ENCODE measurements at regions not wholly inside any gene's neighbourhood (a gene's known extent, or its start where the extent isn't known, plus 50 kb on each side); places are given as distances from the start of the nearest gene placed in this dataset.

DNA sequence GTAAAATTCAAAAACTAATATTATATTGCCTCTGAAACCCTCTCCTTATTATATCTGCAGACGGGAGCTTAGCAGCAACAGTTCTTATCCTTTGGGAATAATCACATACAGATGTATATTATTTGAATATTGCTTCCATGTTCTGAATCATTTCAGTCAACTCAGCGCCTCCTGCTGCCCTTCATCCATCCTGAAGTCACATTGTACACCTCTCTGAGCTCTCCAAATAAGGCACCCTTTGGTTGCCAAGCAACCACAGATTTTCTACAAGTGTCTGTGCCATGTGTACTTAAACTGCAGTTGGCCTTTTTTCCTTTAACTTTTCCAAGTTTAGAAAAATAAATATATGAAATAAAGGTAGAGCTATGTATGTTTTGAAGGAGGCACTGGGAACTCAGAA is 384.3 kb downstream of the LRRIQ3 start:
- no peaks in the 10 kb centered on the region for H3K27me3 ChIP-seq (ENCODE audit: control insufficient read depth, insufficient read depth, low read length, poor library complexity, severe bottlenecking)
- WGBS, 2 experiments = 76 to 86% methylated on average over 1 of the region's 2 CpGs
- H3K36me3 ChIP-seq (ENCODE audit: control insufficient read depth, insufficient read depth, low read length) = no peaks in the 10 kb centered on the region
- no peak overlapping the region for H3K27ac ChIP-seq (ENCODE audit: insufficient read depth, low read depth, low read length, poor library complexity, severe bottlenecking)
- H3K4me1 ChIP-seq (ENCODE audit: control insufficient read depth, insufficient read depth, low read length) = no peaks in the 10 kb centered on the region
- H3K9me3 ChIP-seq (ENCODE audit: control insufficient read depth, low read length) = peaks cover 2% of the 10 kb centered on the region
- H3K4me3 ChIP-seq (ENCODE audit: insufficient read depth, low read depth, low read length) = no peak overlapping the region

DNA sequence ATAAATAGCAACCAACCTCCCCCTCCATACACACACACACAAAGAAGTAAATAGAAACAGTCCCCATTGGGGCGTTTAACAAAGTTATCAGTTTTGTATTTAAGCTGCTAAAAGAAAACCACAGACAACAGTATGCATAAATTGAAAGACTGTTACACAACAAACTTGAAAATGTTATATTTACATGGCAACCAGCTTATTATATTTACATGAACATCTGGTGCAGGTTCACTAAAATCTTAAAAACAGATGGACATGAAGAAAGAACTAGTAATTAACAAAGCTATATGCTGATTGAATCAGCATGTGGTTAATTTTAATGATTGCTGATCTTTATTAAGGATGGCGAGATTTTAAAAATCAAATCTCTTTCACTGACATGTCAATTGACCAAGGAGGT is 384.7 kb downstream of the LRRIQ3 start:
- 89 to 100% methylated on average over 2 of the region's 2 CpGs for WGBS, 2 experiments
- Histone ChIP-seq H3K4me1 (ENCODE audit: control insufficient read depth, insufficient read depth, low read length) (no peaks in the 10 kb centered on the region), H3K27ac (ENCODE audit: insufficient read depth, low read depth, low read length, poor library complexity, severe bottlenecking) (no peak overlapping the region), H3K27me3 (ENCODE audit: control insufficient read depth, insufficient read depth, low read length, poor library complexity, severe bottlenecking) (no peaks in the 10 kb centered on the region), H3K4me3 (ENCODE audit: insufficient read depth, low read depth, low read length) (no peak overlapping the region), H3K9me3 (ENCODE audit: control insufficient read depth, low read length) (peaks cover 2% of the 10 kb centered on the region), H3K36me3 (ENCODE audit: control insufficient read depth, insufficient read depth, low read length) (no peaks in the 10 kb centered on the region)

DNA sequence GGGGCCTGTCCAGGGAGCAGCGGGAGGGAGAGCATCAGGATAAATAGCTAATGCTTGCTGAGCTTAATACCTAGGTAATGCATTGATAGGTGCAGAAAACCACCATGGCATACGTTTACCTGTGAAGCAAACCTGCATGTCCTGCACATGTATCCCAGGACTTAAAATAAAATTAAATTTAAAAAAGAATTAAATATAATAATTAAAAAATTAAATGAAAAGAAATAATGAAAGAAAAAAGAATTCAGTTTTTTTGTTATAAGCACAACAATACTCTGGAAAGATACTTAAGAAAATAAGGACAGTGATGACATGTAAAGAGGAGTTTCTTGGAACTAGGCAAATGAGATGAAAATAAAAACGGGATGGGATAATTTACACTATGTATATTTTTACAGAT is 386.2 kb downstream of the LRRIQ3 start:
- H3K4me3 ChIP-seq (ENCODE audit: insufficient read depth, low read depth, low read length) = no peak overlapping the region
- no peak overlapping the region for H3K27ac ChIP-seq (ENCODE audit: insufficient read depth, low read depth, low read length, poor library complexity, severe bottlenecking)
- H3K36me3 ChIP-seq (ENCODE audit: control insufficient read depth, insufficient read depth, low read length) = no peaks in the 10 kb centered on the region
- H3K9me3 ChIP-seq (ENCODE audit: control insufficient read depth, low read length) = peaks cover 2% of the 10 kb centered on the region
- no peaks in the 10 kb centered on the region for H3K4me1 ChIP-seq (ENCODE audit: control insufficient read depth, insufficient read depth, low read length)
- H3K27me3 ChIP-seq (ENCODE audit: control insufficient read depth, insufficient read depth, low read length, poor library complexity, severe bottlenecking) = no peaks in the 10 kb centered on the region
- 88 to 100% methylated on average over 1 of the region's 3 CpGs for whole genome bisulfite sequencing, 2 experiments

DNA sequence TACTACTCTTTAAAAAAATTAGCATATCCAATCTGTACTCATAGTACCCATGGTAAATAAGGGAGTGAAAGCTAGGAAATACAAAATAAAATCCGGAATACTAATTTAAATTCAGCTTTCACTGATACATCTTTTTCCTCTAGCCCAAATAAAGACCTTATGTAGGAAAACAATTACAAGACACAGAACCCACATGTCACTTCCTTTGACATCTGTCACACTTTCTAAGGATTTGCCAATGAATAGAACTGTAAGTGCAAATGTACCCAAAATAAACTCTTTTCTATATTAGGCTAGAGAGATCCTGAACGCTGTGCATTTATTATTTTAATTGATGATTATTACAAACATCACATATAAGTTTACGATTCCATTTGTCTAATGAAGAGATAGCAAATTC is 393.0 kb downstream of the LRRIQ3 start:
- 93 to 100% methylated on average over 1 to 2 of the region's 3 CpGs for WGBS, 2 experiments
- Histone ChIP-seq H3K4me1 (ENCODE audit: control insufficient read depth, insufficient read depth, low read length) (no peaks in the 10 kb centered on the region), H3K9me3 (ENCODE audit: control insufficient read depth, low read length) (no peaks in the 10 kb centered on the region), H3K36me3 (ENCODE audit: control insufficient read depth, insufficient read depth, low read length) (no peaks in the 10 kb centered on the region), H3K27ac (ENCODE audit: insufficient read depth, low read depth, low read length, poor library complexity, severe bottlenecking) (no peak overlapping the region), H3K27me3 (ENCODE audit: control insufficient read depth, insufficient read depth, low read length, poor library complexity, severe bottlenecking) (no peaks in the 10 kb centered on the region), H3K4me3 (ENCODE audit: insufficient read depth, low read depth, low read length) (no peak overlapping the region)

DNA sequence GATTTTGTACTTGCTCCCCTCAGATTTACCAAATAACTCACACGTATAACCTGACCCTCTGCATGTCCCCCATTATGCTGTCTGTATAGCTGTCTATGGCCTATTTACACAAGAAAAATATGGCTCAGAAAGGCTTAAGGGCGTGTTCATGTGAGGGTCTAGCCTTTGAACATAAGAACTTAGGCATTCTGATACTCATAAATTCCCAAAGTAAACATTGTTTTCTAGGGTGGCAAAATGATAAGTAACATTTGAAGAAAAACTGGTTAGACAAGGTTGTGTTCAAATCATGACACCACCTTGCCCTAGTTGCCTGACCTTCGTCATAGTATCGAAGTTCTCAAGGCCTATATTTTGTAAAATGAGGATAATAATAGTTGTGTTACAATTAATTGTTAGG is 394.6 kb downstream of the LRRIQ3 start:
- WGBS, 2 experiments = 95 to 98% methylated on average over 4 of the region's 4 CpGs
- no peaks in the 10 kb centered on the region for H3K9me3 ChIP-seq (ENCODE audit: control insufficient read depth, low read length)
- no peaks in the 10 kb centered on the region for H3K4me1 ChIP-seq (ENCODE audit: control insufficient read depth, insufficient read depth, low read length)
- no peaks in the 10 kb centered on the region for H3K36me3 ChIP-seq (ENCODE audit: control insufficient read depth, insufficient read depth, low read length)
- H3K4me3 ChIP-seq (ENCODE audit: insufficient read depth, low read depth, low read length) = no peak overlapping the region
- no peak overlapping the region for H3K27ac ChIP-seq (ENCODE audit: insufficient read depth, low read depth, low read length, poor library complexity, severe bottlenecking)
- no peaks in the 10 kb centered on the region for H3K27me3 ChIP-seq (ENCODE audit: control insufficient read depth, insufficient read depth, low read length, poor library complexity, severe bottlenecking)

DNA sequence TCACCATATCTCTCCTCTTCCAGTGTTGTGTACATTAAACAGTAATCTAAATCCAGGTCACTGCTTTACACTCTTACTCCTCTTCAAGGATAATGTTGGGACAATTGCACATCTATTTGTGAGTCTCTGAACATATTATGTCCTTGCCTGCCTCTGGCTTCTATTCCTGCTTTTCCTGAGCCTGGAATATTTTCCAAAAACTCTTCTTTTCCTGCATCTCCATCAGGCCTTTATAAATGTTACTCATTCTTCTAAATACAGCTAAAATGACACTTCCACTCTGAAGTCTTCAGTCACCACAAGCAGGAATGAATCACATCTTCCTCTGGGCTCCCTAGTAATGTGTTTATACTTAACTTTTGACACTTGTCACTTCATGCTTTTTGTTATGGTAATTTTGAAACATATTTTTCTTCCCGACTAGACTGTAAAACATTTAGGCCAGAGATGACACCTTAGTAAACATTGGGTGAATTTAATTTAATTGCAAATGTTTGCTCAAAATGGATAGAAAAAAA is 396.0 kb downstream of the LRRIQ3 start:
- H3K4me1 ChIP-seq (ENCODE audit: control insufficient read depth, insufficient read depth, low read length) = no peaks in the 10 kb centered on the region
- no peak overlapping the region for H3K27ac ChIP-seq (ENCODE audit: insufficient read depth, low read depth, low read length, poor library complexity, severe bottlenecking)
- H3K27me3 ChIP-seq (ENCODE audit: control insufficient read depth, insufficient read depth, low read length, poor library complexity, severe bottlenecking) = no peaks in the 10 kb centered on the region
- no peaks in the 10 kb centered on the region for H3K9me3 ChIP-seq (ENCODE audit: control insufficient read depth, low read length)
- H3K4me3 ChIP-seq (ENCODE audit: insufficient read depth, low read depth, low read length) = no peak overlapping the region
- H3K36me3 ChIP-seq (ENCODE audit: control insufficient read depth, insufficient read depth, low read length) = no peaks in the 10 kb centered on the region
- WGBS, 2 experiments = 33 to 46% methylated on average over 1 of the region's 1 CpG

DNA sequence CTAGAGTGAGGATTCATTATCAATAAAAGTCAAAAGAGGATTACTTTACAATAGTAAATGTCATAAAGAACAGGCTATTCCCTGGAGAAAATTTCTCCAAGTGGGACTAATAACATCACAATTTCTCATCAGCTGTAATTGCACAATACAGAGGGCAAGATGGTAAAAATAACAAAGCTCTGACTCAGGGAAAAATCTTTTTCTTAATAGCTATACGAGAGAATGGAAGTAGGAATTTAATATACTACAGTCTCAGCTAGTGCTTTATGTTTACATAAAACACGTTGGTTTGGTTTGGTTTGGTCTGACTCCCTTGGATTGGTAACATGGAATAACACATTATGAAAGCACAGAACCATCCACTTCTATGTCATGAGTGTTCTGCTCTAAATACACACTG is 397.6 kb downstream of the LRRIQ3 start:
- 94 to 100% methylated on average over 1 to 2 of the region's 2 CpGs for WGBS, 2 experiments
- H3K36me3 ChIP-seq (ENCODE audit: control insufficient read depth, insufficient read depth, low read length) = no peaks in the 10 kb centered on the region
- no peaks in the 10 kb centered on the region for H3K9me3 ChIP-seq (ENCODE audit: control insufficient read depth, low read length)
- no peaks in the 10 kb centered on the region for H3K27me3 ChIP-seq (ENCODE audit: control insufficient read depth, insufficient read depth, low read length, poor library complexity, severe bottlenecking)
- no peak overlapping the region for H3K27ac ChIP-seq (ENCODE audit: insufficient read depth, low read depth, low read length, poor library complexity, severe bottlenecking)
- no peaks in the 10 kb centered on the region for H3K4me1 ChIP-seq (ENCODE audit: control insufficient read depth, insufficient read depth, low read length)
- H3K4me3 ChIP-seq (ENCODE audit: insufficient read depth, low read depth, low read length) = no peak overlapping the region

DNA sequence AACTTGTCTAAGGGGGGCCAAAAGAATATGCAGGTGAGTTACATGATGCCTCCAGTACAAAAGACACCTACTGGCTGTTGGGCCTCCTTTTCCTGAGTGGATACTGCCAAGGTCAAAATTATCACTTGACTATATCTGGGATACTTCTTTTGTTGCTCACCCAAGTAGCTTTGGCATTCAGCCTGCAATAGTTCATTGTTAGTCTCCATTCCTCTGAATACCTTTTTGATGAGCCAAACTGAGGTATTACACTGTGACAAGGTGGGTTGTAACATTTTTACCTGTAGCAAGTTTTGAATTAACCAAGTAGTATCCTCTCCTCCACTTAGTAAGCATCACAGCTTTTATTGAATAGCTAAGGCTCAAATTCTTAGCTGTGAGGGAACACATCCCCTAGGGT is 408.0 kb downstream of the LRRIQ3 start:
- H3K9me3 ChIP-seq (ENCODE audit: control insufficient read depth, low read length) = no peaks in the 10 kb centered on the region
- H3K4me3 ChIP-seq (ENCODE audit: insufficient read depth, low read depth, low read length) = no peak overlapping the region
- H3K27ac ChIP-seq (ENCODE audit: insufficient read depth, low read depth, low read length, poor library complexity, severe bottlenecking) = no peak overlapping the region
- no peaks in the 10 kb centered on the region for H3K4me1 ChIP-seq (ENCODE audit: control insufficient read depth, insufficient read depth, low read length)
- H3K36me3 ChIP-seq (ENCODE audit: control insufficient read depth, insufficient read depth, low read length) = no peaks in the 10 kb centered on the region
- H3K27me3 ChIP-seq (ENCODE audit: control insufficient read depth, insufficient read depth, low read length, poor library complexity, severe bottlenecking) = no peaks in the 10 kb centered on the region

DNA sequence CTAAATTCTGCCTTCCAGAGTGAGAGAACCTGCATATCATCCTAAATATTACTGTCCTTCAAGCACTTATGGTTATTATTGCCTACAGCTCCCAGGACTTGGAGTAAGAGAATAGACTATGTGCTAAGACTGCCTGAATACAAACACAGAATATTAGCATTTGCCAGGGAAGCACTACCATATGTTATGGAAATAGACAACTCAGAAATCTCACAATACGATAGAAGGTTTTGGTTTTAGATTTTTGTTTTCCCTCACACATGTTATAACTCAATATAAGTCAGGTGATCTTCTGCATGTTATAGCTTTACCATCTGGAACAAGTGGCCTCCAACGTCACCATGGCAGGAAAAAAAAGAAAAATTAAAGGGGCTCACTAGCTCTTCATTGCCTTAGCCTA is 413.9 kb downstream of the LRRIQ3 start:
- 100% methylated on average over 1 to 2 of the region's 2 CpGs for WGBS, 2 experiments
- no peaks in the 10 kb centered on the region for H3K4me1 ChIP-seq (ENCODE audit: control insufficient read depth, insufficient read depth, low read length)
- no peaks in the 10 kb centered on the region for H3K27me3 ChIP-seq (ENCODE audit: control insufficient read depth, insufficient read depth, low read length, poor library complexity, severe bottlenecking)
- H3K9me3 ChIP-seq (ENCODE audit: control insufficient read depth, low read length) = no peaks in the 10 kb centered on the region
- H3K4me3 ChIP-seq (ENCODE audit: insufficient read depth, low read depth, low read length) = no peak overlapping the region
- H3K27ac ChIP-seq (ENCODE audit: insufficient read depth, low read depth, low read length, poor library complexity, severe bottlenecking) = no peak overlapping the region
- H3K36me3 ChIP-seq (ENCODE audit: control insufficient read depth, insufficient read depth, low read length) = no peaks in the 10 kb centered on the region

DNA sequence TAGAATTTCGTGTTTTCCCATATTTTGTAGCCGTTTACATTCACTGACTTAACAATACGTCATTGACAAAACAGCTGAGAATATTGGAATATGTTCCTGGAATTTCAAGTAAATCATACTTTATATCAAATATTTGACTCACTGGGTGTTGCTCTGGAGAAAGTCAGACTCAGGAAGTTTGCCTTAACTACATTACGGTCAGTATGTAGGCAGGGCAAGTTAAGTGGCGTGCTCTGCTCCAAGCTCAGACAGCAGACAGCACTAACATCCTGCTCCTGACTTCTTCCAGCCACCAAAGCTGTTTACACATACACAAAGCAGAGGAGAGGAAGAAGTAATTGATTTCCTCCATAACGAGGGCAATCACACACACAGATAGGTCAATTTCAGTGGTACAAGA is 414.6 kb downstream of the LRRIQ3 start:
- 96 to 97% methylated on average over 6 of the region's 6 CpGs for WGBS, 2 experiments
- Histone ChIP-seq H3K27me3 (ENCODE audit: control insufficient read depth, insufficient read depth, low read length, poor library complexity, severe bottlenecking) (no peaks in the 10 kb centered on the region), H3K4me1 (ENCODE audit: control insufficient read depth, insufficient read depth, low read length) (no peaks in the 10 kb centered on the region), H3K36me3 (ENCODE audit: control insufficient read depth, insufficient read depth, low read length) (no peaks in the 10 kb centered on the region), H3K9me3 (ENCODE audit: control insufficient read depth, low read length) (no peaks in the 10 kb centered on the region), H3K4me3 (ENCODE audit: insufficient read depth, low read depth, low read length) (no peak overlapping the region), H3K27ac (ENCODE audit: insufficient read depth, low read depth, low read length, poor library complexity, severe bottlenecking) (no peak overlapping the region)

DNA sequence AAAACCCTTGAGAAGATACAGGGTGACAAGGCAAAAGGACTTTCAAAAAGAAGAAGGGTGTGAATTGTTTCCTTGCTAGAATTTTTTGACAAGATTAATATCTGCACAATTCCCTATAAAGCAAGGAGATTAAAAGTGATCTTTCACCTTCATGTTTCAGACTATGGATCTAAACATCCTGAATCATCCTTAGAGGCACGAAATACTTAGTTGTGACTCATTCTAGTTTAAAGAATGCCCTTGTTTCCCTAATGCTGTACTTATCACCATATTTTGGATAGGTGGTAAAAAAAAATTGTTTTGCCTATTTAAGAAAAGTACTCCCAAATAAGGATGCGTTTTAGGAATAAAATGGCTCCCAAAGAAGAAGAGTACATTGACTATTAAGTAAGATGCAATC is 415.1 kb downstream of the LRRIQ3 start:
- Histone ChIP-seq H3K4me1 (ENCODE audit: control insufficient read depth, insufficient read depth, low read length) (no peaks in the 10 kb centered on the region), H3K9me3 (ENCODE audit: control insufficient read depth, low read length) (no peaks in the 10 kb centered on the region), H3K27ac (ENCODE audit: insufficient read depth, low read depth, low read length, poor library complexity, severe bottlenecking) (no peak overlapping the region), H3K27me3 (ENCODE audit: control insufficient read depth, insufficient read depth, low read length, poor library complexity, severe bottlenecking) (no peaks in the 10 kb centered on the region), H3K36me3 (ENCODE audit: control insufficient read depth, insufficient read depth, low read length) (no peaks in the 10 kb centered on the region), H3K4me3 (ENCODE audit: insufficient read depth, low read depth, low read length) (no peak overlapping the region)
- 93 to 97% methylated on average over 2 of the region's 2 CpGs for WGBS, 2 experiments

Data from ectodermal cell (in vitro differentiated cells).